ENCODE measurements at regions not wholly inside any gene's neighbourhood (a gene's known extent, or its start where the extent isn't known, plus 50 kb on each side); places are given as distances from the start of the nearest gene placed in this dataset.

DNA sequence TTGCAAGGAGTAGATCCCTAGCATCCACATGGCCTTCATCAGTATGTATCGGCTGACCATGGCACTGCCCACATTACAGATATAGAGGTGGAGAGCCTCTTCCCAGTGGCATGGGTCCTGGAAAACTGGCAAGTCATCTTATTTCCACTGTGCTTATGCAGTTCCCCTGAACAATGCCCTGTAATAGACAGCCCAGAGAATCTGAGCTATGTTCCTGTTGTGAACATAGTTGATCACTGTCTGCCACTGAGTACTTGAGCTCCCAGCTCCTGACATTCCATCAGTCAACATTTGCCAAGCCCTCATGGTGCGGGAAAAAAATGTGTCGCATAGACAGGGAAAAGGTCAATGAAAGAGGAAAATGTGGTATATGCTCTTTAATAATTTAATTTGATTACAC lies 861.9 kb downstream of the CDY2B start:
- TF ChIP-seq, protein P1, sequence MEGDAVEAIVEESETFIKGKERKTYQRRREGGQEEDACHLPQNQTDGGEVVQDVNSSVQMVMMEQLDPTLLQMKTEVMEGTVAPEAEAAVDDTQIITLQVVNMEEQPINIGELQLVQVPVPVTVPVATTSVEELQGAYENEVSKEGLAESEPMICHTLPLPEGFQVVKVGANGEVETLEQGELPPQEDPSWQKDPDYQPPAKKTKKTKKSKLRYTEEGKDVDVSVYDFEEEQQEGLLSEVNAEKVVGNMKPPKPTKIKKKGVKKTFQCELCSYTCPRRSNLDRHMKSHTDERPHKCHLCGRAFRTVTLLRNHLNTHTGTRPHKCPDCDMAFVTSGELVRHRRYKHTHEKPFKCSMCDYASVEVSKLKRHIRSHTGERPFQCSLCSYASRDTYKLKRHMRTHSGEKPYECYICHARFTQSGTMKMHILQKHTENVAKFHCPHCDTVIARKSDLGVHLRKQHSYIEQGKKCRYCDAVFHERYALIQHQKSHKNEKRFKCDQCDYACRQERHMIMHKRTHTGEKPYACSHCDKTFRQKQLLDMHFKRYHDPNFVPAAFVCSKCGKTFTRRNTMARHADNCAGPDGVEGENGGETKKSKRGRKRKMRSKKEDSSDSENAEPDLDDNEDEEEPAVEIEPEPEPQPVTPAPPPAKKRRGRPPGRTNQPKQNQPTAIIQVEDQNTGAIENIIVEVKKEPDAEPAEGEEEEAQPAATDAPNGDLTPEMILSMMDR (IDR thresholded peaks at IDR 0.05) = no peak

DNA sequence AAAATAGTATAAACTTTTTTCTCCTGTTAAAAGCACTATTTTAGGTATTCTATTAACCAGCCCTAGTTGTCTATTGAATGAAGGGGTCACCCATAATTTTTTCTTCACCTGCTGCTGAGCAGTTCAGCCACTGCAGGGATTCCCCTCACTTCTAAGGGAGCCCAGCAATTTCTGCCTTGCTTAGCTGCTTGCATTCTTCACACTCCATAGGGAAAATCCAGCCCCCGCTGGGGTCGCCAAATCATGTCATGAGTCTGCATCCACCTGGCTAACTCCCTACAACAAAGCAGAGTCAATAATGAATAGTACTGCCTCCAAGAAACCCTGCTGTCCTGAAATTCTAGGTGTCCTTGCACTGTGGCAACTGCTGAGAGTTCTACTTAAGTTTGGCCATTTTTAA lies 886.5 kb downstream of the CDY2B start:
- TF ChIP-seq, protein P1 (IDR thresholded peaks at IDR 0.05) = no peak

DNA sequence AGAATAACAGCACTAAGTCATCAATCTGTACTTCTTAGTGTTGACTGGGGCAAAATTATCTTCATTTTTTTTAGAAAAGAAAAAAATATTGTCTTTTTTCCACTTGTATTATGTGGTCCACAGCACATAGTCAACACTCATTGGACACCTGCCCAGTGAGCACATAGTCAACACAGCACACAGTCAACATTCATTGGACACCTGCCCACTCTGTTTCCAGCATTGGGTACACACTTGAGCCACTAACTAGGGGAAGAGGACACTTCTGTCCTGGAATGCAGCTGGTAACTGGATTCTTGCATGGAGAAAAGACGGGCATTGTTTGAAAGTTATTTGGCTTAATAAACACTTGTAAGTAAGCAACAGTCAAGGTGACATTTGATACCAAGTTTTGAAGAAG lies 898.2 kb downstream of the CDY2B start:
- TF ChIP-seq, protein P1 (IDR thresholded peaks at IDR 0.05) = no peak

DNA sequence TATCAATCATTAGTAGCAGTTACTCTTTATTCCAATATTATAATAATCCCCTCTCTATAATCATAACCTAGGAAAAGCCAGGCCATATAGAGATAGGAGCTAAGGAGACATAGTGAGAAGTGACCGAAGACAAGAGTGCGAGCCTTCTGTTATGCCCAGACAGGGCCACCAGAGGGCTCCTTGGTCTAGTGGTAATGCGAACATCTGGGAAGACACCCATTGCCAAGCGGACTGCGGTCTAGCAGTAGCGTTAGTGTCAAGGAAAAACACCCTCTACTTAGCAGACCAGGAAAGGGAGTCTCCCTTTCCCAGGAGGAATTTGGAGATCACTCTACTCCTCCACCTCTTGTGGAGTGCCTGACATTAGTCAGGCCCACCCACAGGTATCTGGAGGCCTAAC lies 920.9 kb downstream of the CDY2B start:
- TF ChIP-seq, protein P1 (IDR thresholded peaks at IDR 0.05) = 0 out of 2 replicates have a peak, but pooled peaks have one; percentile 23

DNA sequence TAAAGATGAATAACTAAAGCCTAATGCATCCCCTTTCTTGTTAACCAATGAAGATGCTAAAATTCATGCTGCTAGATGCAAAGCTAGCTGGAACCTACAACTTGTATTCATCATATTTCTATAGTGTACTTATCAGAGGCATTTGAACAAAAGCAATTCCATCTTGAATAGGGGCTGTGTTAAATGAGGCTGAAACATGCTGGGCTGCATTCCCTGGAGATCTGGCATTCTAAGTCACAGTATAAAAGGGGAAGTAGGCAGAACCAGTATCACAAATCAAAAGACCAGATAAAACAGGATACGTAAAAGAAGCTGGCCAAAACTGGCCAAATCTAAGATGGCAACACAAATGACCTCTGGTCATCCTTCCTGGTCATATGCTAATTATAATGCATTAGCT lies 932.8 kb downstream of the CDY2B start:
- TF ChIP-seq, protein P1 (IDR thresholded peaks at IDR 0.05) = no peak

Data from LNCAP (cell line).